Peyer's patch (tissue), 4 donors: ENCODE measurements at regions not wholly inside any gene's neighbourhood (a gene's known extent, or its start where the extent isn't known, plus 50 kb on each side); places are given as distances from the start of the nearest gene placed in this dataset.

Experiments
- DNase-seq, 3 donors: peaks; one replicate each; pipeline ENCODE4 v3.0.0-alpha.2; 2017 to 2019
- H3K27ac ChIP-seq, 4 donors: fragments of 200-600 bp; sonication (generic); one replicate each; pipeline ENCODE4 v1.5.1; 2016 to 2019
- H3K27me3 ChIP-seq, 2 donors: fragments of 200-600 bp; sonication (generic); one replicate each; pipeline ENCODE4 v1.5.1; 2019
- H3K36me3 ChIP-seq, 3 donors: fragments of 200-600 bp; sonication (generic); one replicate each; pipeline ENCODE4 v1.5.1; 2016 to 2019
- H3K4me1 ChIP-seq, 4 donors: fragments of 200-600 bp; sonication (generic); one replicate each; pipeline ENCODE4 v1.5.1; 2016 to 2019
- H3K4me3 ChIP-seq, 4 donors: fragments of 200-600 bp; sonication (generic); 1 replicate in 3 of 4; 2 replicates in 1 of 4; pipeline ENCODE4 v1.5.1; 2016 to 2019; ENCODE audit warnings: mild to moderate bottlenecking in 1 of 4
- H3K9me3 ChIP-seq, 4 donors: fragments of 200-600 bp; sonication (generic); one replicate each; pipeline ENCODE4 v1.5.1; 2016 to 2019; ENCODE audit warnings: mild to moderate bottlenecking in 1 of 4
- POLR2A ChIP-seq, 2 donors: fragments of 450-650 bp; IDR thresholded peaks; one replicate each; pipeline ENCODE4 v1.5.1; 2017; ENCODE audit warnings: antibody characterized with exemption in 2 of 2, mild to moderate bottlenecking in 2 of 2, moderate library complexity in 2 of 2
- TF ChIP-seq, protein P1 (sequence below), 6 experiments: fragments of 450-650 bp in 4 of 6; fragments of 200-600 bp in 2 of 6; sonication (generic) in 1 of 6; IDR thresholded peaks; one replicate each; pipeline ENCODE4 v1.5.1; 2017 to 2019; ENCODE audit warnings: antibody characterized with exemption in 6 of 6, mild to moderate bottlenecking in 3 of 6, moderate library complexity in 1 of 6

DNA sequence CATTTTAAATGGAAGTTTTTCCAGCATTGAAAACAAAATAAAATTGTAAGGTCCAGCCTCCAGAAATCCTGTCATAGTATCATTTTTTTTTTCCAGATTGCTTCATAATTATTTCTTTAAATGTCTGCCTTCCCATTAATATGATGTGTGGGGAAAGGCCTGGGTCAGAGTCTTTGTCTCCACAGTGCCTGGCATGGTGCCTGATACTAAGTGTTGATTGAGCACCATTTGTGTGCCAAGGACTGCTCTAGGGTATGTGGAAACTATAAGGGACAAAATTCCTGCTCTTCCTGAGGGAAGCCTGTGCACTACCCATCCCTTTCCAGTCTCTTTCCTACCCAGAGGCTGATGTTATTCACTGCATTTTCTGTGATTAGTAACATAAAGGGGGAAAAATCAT is 53.1 kb upstream of the BEND4 start:
- no peaks in the 10 kb centered on the region for H3K4me1 ChIP-seq
- no peaks in the 10 kb centered on the region for H3K27me3 ChIP-seq
- H3K27ac ChIP-seq: no peak overlapping the region
- no peaks in the 10 kb centered on the region for H3K9me3 ChIP-seq
- no peak overlapping the region for H3K4me3 ChIP-seq
- no peak for DNase-seq
- H3K36me3 ChIP-seq: no peaks in the 10 kb centered on the region
- no peak for TF ChIP-seq POLR2A (IDR thresholded peaks at IDR 0.05)
- TF ChIP-seq, protein P1, sequence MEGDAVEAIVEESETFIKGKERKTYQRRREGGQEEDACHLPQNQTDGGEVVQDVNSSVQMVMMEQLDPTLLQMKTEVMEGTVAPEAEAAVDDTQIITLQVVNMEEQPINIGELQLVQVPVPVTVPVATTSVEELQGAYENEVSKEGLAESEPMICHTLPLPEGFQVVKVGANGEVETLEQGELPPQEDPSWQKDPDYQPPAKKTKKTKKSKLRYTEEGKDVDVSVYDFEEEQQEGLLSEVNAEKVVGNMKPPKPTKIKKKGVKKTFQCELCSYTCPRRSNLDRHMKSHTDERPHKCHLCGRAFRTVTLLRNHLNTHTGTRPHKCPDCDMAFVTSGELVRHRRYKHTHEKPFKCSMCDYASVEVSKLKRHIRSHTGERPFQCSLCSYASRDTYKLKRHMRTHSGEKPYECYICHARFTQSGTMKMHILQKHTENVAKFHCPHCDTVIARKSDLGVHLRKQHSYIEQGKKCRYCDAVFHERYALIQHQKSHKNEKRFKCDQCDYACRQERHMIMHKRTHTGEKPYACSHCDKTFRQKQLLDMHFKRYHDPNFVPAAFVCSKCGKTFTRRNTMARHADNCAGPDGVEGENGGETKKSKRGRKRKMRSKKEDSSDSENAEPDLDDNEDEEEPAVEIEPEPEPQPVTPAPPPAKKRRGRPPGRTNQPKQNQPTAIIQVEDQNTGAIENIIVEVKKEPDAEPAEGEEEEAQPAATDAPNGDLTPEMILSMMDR (IDR thresholded peaks at IDR 0.05): no peak

GRCh38 chr4:42216664-42217063 is 64.2 kb upstream of the BEND4 start:
- H3K4me1 ChIP-seq: no peaks in the 10 kb centered on the region
- TF ChIP-seq POLR2A (IDR thresholded peaks at IDR 0.05): no peak
- TF ChIP-seq, protein P1 (IDR thresholded peaks at IDR 0.05): no peak
- H3K36me3 ChIP-seq: no peaks in the 10 kb centered on the region
- no peaks in the 10 kb centered on the region for H3K9me3 ChIP-seq
- DNase-seq: no peak
- no peak overlapping the region for H3K27ac ChIP-seq
- H3K27me3 ChIP-seq: no peaks in the 10 kb centered on the region
- no peak overlapping the region for H3K4me3 ChIP-seq

DNA sequence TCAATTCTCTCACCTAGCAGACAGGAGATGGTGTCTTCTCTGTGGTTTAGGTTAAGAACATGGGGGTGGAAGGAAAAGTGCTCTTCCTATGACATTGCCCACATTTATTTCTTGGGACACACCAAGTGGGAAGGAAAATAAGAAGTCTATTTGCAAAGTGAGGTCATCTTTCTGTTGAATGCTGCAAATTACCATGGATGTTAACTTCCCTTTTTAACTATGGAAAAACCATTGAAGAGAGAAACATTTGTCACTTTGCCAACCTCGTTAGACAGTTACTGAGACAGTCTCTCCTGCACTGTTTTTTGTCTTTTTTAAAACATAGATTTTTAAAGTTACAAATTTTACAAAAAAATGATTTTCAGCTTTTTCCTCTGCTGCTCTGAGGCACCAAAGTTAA is 72.8 kb upstream of the BEND4 start:
- no peak for DNase-seq
- H3K4me3 ChIP-seq: no peak overlapping the region
- H3K27me3 ChIP-seq: no peaks in the 10 kb centered on the region
- H3K36me3 ChIP-seq: no peaks in the 10 kb centered on the region
- TF ChIP-seq, protein P1 (IDR thresholded peaks at IDR 0.05): no peak
- TF ChIP-seq POLR2A (IDR thresholded peaks at IDR 0.05): no peak
- no peaks in the 10 kb centered on the region for H3K4me1 ChIP-seq
- no peaks in the 10 kb centered on the region for H3K9me3 ChIP-seq
- H3K27ac ChIP-seq: no peak overlapping the region

- H3K27ac ChIP-seq: no peak overlapping the region
- no peaks in the 10 kb centered on the region for H3K4me1 ChIP-seq
- TF ChIP-seq, protein P1 (IDR thresholded peaks at IDR 0.05): no peak
- TF ChIP-seq POLR2A (IDR thresholded peaks at IDR 0.05): no peak
- H3K36me3 ChIP-seq: no peaks in the 10 kb centered on the region
- no peaks in the 10 kb centered on the region for H3K27me3 ChIP-seq
- DNase-seq: no peak
- H3K4me3 ChIP-seq: no peak overlapping the region
- no peaks in the 10 kb centered on the region for H3K9me3 ChIP-seq
These were observed 82.4 kb upstream of the BEND4 start for GRCh38 chr4:42234817-42235216.

- TF ChIP-seq, protein P1 (IDR thresholded peaks at IDR 0.05): no peak
- TF ChIP-seq POLR2A (IDR thresholded peaks at IDR 0.05): no peak
- Histone ChIP-seq H3K4me1 (no peaks in the 10 kb centered on the region), H3K4me3 (no peak overlapping the region), H3K9me3 (no peaks in the 10 kb centered on the region), H3K27ac (no peak overlapping the region), H3K36me3 (no peaks in the 10 kb centered on the region), H3K27me3 (no peaks in the 10 kb centered on the region)
- no peak for DNase-seq
These were observed 83.0 kb upstream of the BEND4 start for GRCh38 chr4:42235304-42236021.

GRCh38 chr4:42237010-42237409 is 84.6 kb upstream of the BEND4 start:
- TF ChIP-seq, protein P1 (IDR thresholded peaks at IDR 0.05): no peak
- no peak for TF ChIP-seq POLR2A (IDR thresholded peaks at IDR 0.05)
- H3K4me1 ChIP-seq: no peaks in the 10 kb centered on the region
- H3K27ac ChIP-seq: no peak overlapping the region
- H3K27me3 ChIP-seq: no peaks in the 10 kb centered on the region
- no peak for DNase-seq
- no peaks in the 10 kb centered on the region for H3K36me3 ChIP-seq
- no peak overlapping the region for H3K4me3 ChIP-seq
- H3K9me3 ChIP-seq: no peaks in the 10 kb centered on the region
